ENCODE measurements at regions not wholly inside any gene's neighbourhood (a gene's known extent, or its start where the extent isn't known, plus 50 kb on each side); places are given as distances from the start of the nearest gene placed in this dataset.
"Not testable (repeated sequence)": the region's sequence is repeated elsewhere in the genome, so short reads cannot be mapped to it uniquely, and the experiment has no call there.

GRCh38 chr20:53671370-53671769 lies 77.7 kb upstream of the ZNF217 start:
- Histone ChIP-seq H3K27ac (ENCODE audit: insufficient read depth, low read length) (no peak overlapping the region), H2AK9ac (replicated peaks; ENCODE audit: low read depth, low read length, poor library complexity) (no peak overlapping the region), H4K20me1 (ENCODE audit: insufficient read depth, low read length) (no peaks in the 10 kb centered on the region), H2BK120ac (ENCODE audit: low read depth, low read length) (no peak overlapping the region), H3K4me3 (ENCODE audit: insufficient read depth, low read depth, low read length) (no peak overlapping the region), H2BK5ac (ENCODE audit: low read depth, low read length, poor library complexity, severe bottlenecking) (no peak overlapping the region), H2BK15ac (ENCODE audit: low read depth, low read length) (no peak overlapping the region), H4K91ac (ENCODE audit: insufficient read depth, low read depth, low read length) (no peak overlapping the region), H3K9me1 (ENCODE audit: insufficient read depth, low read length) (no peaks in the 10 kb centered on the region), H2BK20ac (ENCODE audit: low read depth, low read length) (no peak overlapping the region), H3K18ac (ENCODE audit: low read depth, low read length) (no peak overlapping the region), H3K4me2 (ENCODE audit: low read depth, low read length) (no peak overlapping the region), H3K23ac (ENCODE audit: low read depth, low read length) (no peak overlapping the region), H3K14ac (replicated peaks; ENCODE audit: low read depth, low read length) (no peak overlapping the region), H3K36me3 (ENCODE audit: control insufficient read depth, insufficient read depth, low read length) (no peaks in the 10 kb centered on the region), H3K79me1 (ENCODE audit: low read depth in 1 of 2, low read length in 2 of 2) (no peaks in the 10 kb centered on the region), H3K56ac (ENCODE audit: extremely low read depth, insufficient read depth, low read length) (no peak overlapping the region), H4K5ac (ENCODE audit: low read depth, low read length) (no peak overlapping the region), H2AK5ac (ENCODE audit: low read depth, low read length) (no peak overlapping the region), H4K8ac (ENCODE audit: low read depth in 2 of 2, low read length in 2 of 2) (no peak overlapping the region), H3K4ac (ENCODE audit: low read depth, low read length) (no peak overlapping the region), H3K9ac (ENCODE audit: low read depth, low read length) (no peak overlapping the region), H3K27me3 (ENCODE audit: control insufficient read depth, insufficient read depth, low read length) (no peaks in the 10 kb centered on the region), H3K4me1 (ENCODE audit: control insufficient read depth, insufficient read depth, low read length) (no peaks in the 10 kb centered on the region), H2AFZ (replicated peaks; ENCODE audit: low read length, poor library complexity) (no peak overlapping the region), H3K9me3 (ENCODE audit: control insufficient read depth, insufficient read depth, low read length) (no peaks in the 10 kb centered on the region)
- dilution Hi-C loops (cut with HindIII; ENCODE audit: low sequenced_read_pairs, unreplicated experiment): no loop called here
- ChIA-PET POLR2A (ENCODE audit: unreplicated experiment) (no interaction called here), CTCF (interaction anchor here (0.6 kb wide), 1 partner anchor 11 kb away, joined by 4 read pairs; no protein-coding TSS in a partner anchor)
- no CpG with 5 or more reads among the region's 2 CpGs for WGBS, 2 experiments (ENCODE audit: extremely low coverage in 2 of 2, insufficient read length in 1 of 2)
- BruUV-seq (replicated peaks): no TSS peak
- TF ChIP-seq CEBPB (IDR thresholded peaks at IDR 0.05; ENCODE audit: low read depth, low read length): no peak
- no peak for TF ChIP-seq MAZ (IDR thresholded peaks at IDR 0.05; ENCODE audit: borderline replicate concordance, low read depth, low read length)
- TF ChIP-seq USF2 (IDR thresholded peaks at IDR 0.05; ENCODE audit: low read depth, low read length): no peak
- TF ChIP-seq SMC3 (IDR thresholded peaks at IDR 0.05; ENCODE audit: low read depth, low read length): no peak
- TF ChIP-seq RAD21 (IDR thresholded peaks at IDR 0.05; ENCODE audit: low read length): no peak
- no peak for TF ChIP-seq FOS (IDR thresholded peaks at IDR 0.05; ENCODE audit: low read depth, low read length)
- no peak for TF ChIP-seq POLR2A (IDR thresholded peaks at IDR 0.05; ENCODE audit: low read depth, low read length)
- TF ChIP-seq NFE2L2 (IDR thresholded peaks at IDR 0.05; ENCODE audit: low read depth, low read length): no peak
- intact Hi-C loops (cut with micrococcal nuclease): no loop called here
- ATAC-seq (ENCODE audit: low read depth): no peak
- DNase-seq: no peak
- in situ Hi-C loops (cut with MboI; ENCODE audit: low sequenced_read_pairs): no loop called here

GRCh38 chr20:53669517-53670313 lies 76.1 kb upstream of the ZNF217 start:
- H2AK5ac ChIP-seq (ENCODE audit: low read depth, low read length); H3K4me2 ChIP-seq (ENCODE audit: low read depth, low read length); intact Hi-C loops (cut with micrococcal nuclease); H4K91ac ChIP-seq (ENCODE audit: insufficient read depth, low read depth, low read length); H3K14ac ChIP-seq (replicated peaks; ENCODE audit: low read depth, low read length); DNase-seq; H4K8ac ChIP-seq (ENCODE audit: low read depth in 2 of 2, low read length in 2 of 2); H2AK9ac ChIP-seq (replicated peaks; ENCODE audit: low read depth, low read length, poor library complexity); H3K27ac ChIP-seq (ENCODE audit: insufficient read depth, low read length); dilution Hi-C loops (cut with HindIII; ENCODE audit: low sequenced_read_pairs, unreplicated experiment); H3K23ac ChIP-seq (ENCODE audit: low read depth, low read length); H4K5ac ChIP-seq (ENCODE audit: low read depth, low read length); ATAC-seq (ENCODE audit: low read depth); H3K27me3 ChIP-seq (ENCODE audit: control insufficient read depth, insufficient read depth, low read length); H3K79me1 ChIP-seq (ENCODE audit: low read depth in 1 of 2, low read length in 2 of 2); H3K18ac ChIP-seq (ENCODE audit: low read depth, low read length); H2BK5ac ChIP-seq (ENCODE audit: low read depth, low read length, poor library complexity, severe bottlenecking); H3K4me3 ChIP-seq (ENCODE audit: insufficient read depth, low read depth, low read length); H2BK120ac ChIP-seq (ENCODE audit: low read depth, low read length); H3K56ac ChIP-seq (ENCODE audit: extremely low read depth, insufficient read depth, low read length); H2BK20ac ChIP-seq (ENCODE audit: low read depth, low read length); H3K9me1 ChIP-seq (ENCODE audit: insufficient read depth, low read length); H3K9ac ChIP-seq (ENCODE audit: low read depth, low read length); H2BK15ac ChIP-seq (ENCODE audit: low read depth, low read length); H2AFZ ChIP-seq (replicated peaks; ENCODE audit: low read length, poor library complexity); H3K9me3 ChIP-seq (ENCODE audit: control insufficient read depth, insufficient read depth, low read length); H3K4me1 ChIP-seq (ENCODE audit: control insufficient read depth, insufficient read depth, low read length); BruUV-seq (replicated peaks); H4K20me1 ChIP-seq (ENCODE audit: insufficient read depth, low read length); H3K4ac ChIP-seq (ENCODE audit: low read depth, low read length); in situ Hi-C loops (cut with MboI; ENCODE audit: low sequenced_read_pairs); H3K36me3 ChIP-seq (ENCODE audit: control insufficient read depth, insufficient read depth, low read length): not testable (repeated sequence)
- ChIA-PET CTCF (interaction anchor here (0.8 kb wide), 1 partner anchor 10 kb away, joined by 3 read pairs; no protein-coding TSS in a partner anchor), POLR2A (ENCODE audit: unreplicated experiment) (interaction anchor here (0.6 kb wide), 1 partner anchor 24 kb away, joined by 4 read pairs; no protein-coding TSS in a partner anchor)
- 100% methylated on average over 1 of the region's 16 CpGs; no CpG with 5 or more reads in 1 of the 2 experiments for WGBS, 2 experiments (ENCODE audit: extremely low coverage in 2 of 2, insufficient read length in 1 of 2)

Data from IMR-90 (cell line).